ENCODE measurements at regions not wholly inside any gene's neighbourhood (a gene's known extent, or its start where the extent isn't known, plus 50 kb on each side); places are given as distances from the start of the nearest gene placed in this dataset.

- TF ChIP-seq CTCF (IDR thresholded peaks at IDR 0.05) (no peak), POLR2A (IDR thresholded peaks at IDR 0.05) (no peak)
Observed at GRCh38 chr12:82608706-82609105, 78.0 kb upstream of the TMTC2 start.
